ENCODE measurements at regions not wholly inside any gene's neighbourhood (a gene's known extent, or its start where the extent isn't known, plus 50 kb on each side); places are given as distances from the start of the nearest gene placed in this dataset.

- TF ChIP-seq, protein P1, sequence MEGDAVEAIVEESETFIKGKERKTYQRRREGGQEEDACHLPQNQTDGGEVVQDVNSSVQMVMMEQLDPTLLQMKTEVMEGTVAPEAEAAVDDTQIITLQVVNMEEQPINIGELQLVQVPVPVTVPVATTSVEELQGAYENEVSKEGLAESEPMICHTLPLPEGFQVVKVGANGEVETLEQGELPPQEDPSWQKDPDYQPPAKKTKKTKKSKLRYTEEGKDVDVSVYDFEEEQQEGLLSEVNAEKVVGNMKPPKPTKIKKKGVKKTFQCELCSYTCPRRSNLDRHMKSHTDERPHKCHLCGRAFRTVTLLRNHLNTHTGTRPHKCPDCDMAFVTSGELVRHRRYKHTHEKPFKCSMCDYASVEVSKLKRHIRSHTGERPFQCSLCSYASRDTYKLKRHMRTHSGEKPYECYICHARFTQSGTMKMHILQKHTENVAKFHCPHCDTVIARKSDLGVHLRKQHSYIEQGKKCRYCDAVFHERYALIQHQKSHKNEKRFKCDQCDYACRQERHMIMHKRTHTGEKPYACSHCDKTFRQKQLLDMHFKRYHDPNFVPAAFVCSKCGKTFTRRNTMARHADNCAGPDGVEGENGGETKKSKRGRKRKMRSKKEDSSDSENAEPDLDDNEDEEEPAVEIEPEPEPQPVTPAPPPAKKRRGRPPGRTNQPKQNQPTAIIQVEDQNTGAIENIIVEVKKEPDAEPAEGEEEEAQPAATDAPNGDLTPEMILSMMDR (IDR thresholded peaks at IDR 0.05; ENCODE audit: low read length): no peak
- no peak for TF ChIP-seq EZH2 (optimal IDR thresholded peaks at IDR 0.05; ENCODE audit: low read depth, low read length)
Observed at GRCh38 chr10:65518379-65518778, 1407.5 kb upstream of the LRRTM3 start.

All from MM.1S (cell line).